Astrocyte (in vitro differentiated cells and primary cell): ENCODE measurements at regions not wholly inside any gene's neighbourhood (a gene's known extent, or its start where the extent isn't known, plus 50 kb on each side); places are given as distances from the start of the nearest gene placed in this dataset.
"Not testable (repeated sequence)": the region's sequence is repeated elsewhere in the genome, so short reads cannot be mapped to it uniquely, and the experiment has no call there.

ENCODE experiments used
- DNase-seq: peaks from one replicate; pipeline ENCODE4 v3.0.0-alpha.2; 2010; ENCODE audit warnings: low read depth
- FAIRE-seq: peaks from 2 replicates; lab custom pipeline; 2011; peaks lifted over from hg19 to GRCh38; lab: Jason Lieb, UNC
- H2AFZ ChIP-seq: 2 replicates; pipeline ENCODE4 v1.6.0; 2012; ENCODE audit warnings: low read depth, low read length, inconsistent platforms
- H3K27ac ChIP-seq: 2 replicates; pipeline ENCODE4 v1.5.1; 2011; ENCODE audit warnings: low read depth, low read length, inconsistent platforms
- H3K27me3 ChIP-seq: 2 replicates; pipeline ENCODE4 v1.6.0; 2011; ENCODE audit warnings: low read length, inconsistent platforms; ENCODE audit not compliant: insufficient read depth
- H3K36me3 ChIP-seq: 2 replicates; pipeline ENCODE4 v1.5.1; 2011; ENCODE audit warnings: low read length, inconsistent platforms; ENCODE audit not compliant: insufficient read depth
- H3K4me1 ChIP-seq: 2 replicates; pipeline ENCODE4 v1.5.1; 2011; ENCODE audit warnings: low read length, inconsistent platforms; ENCODE audit not compliant: insufficient read depth
- H3K4me2 ChIP-seq: 2 replicates; pipeline ENCODE4 v1.6.0; 2012; ENCODE audit warnings: low read length, inconsistent platforms
- H3K4me3 ChIP-seq: 2 replicates; pipeline ENCODE4 v1.5.1; 2011; ENCODE audit warnings: low read depth, mild to moderate bottlenecking, low read length, inconsistent platforms; ENCODE audit not compliant: insufficient read depth
- H3K79me2 ChIP-seq: 2 replicates; pipeline ENCODE4 v1.6.0; 2012; ENCODE audit warnings: mild to moderate bottlenecking, low read length, inconsistent platforms; ENCODE audit not compliant: insufficient read depth
- H3K9ac ChIP-seq: 2 replicates; pipeline ENCODE4 v1.6.0; 2012; ENCODE audit warnings: mild to moderate bottlenecking, low read length, inconsistent platforms
- H3K9me3 ChIP-seq: 2 replicates; pipeline ENCODE4 v1.5.1; 2012; ENCODE audit warnings: low read depth, mild to moderate bottlenecking, low read length, inconsistent platforms; ENCODE audit not compliant: insufficient read depth
- H4K20me1 ChIP-seq: 2 replicates; pipeline ENCODE4 v1.6.0; 2012; ENCODE audit warnings: low read length, inconsistent platforms; ENCODE audit not compliant: insufficient read depth
- H3K27ac Mint-ChIP-seq: one replicate; pipeline ENCODE4 v1.8.0; 2021; ENCODE audit warnings: mild to moderate bottlenecking, mixed read lengths; ENCODE audit not compliant: unreplicated experiment
- H3K27me3 Mint-ChIP-seq: one replicate; pipeline ENCODE4 v1.8.0; 2021; ENCODE audit warnings: low read depth, mixed read lengths; ENCODE audit not compliant: unreplicated experiment
- H3K36me3 Mint-ChIP-seq: one replicate; pipeline ENCODE4 v1.8.0; 2021; ENCODE audit warnings: low read depth, mixed read lengths; ENCODE audit not compliant: unreplicated experiment
- H3K4me1 Mint-ChIP-seq: one replicate; pipeline ENCODE4 v1.8.0; 2021; ENCODE audit warnings: low read depth, mixed read lengths; ENCODE audit not compliant: unreplicated experiment
- H3K4me3 Mint-ChIP-seq: one replicate; pipeline ENCODE4 v1.8.0; 2021; ENCODE audit warnings: mild to moderate bottlenecking, moderate library complexity, mixed read lengths; ENCODE audit not compliant: unreplicated experiment
- H3K9me3 Mint-ChIP-seq: one replicate; pipeline ENCODE4 v1.8.0; 2021; ENCODE audit warnings: mild to moderate bottlenecking, mixed read lengths; ENCODE audit not compliant: unreplicated experiment
- EZH2 ChIP-seq: IDR thresholded peaks from 2 replicates; pipeline ENCODE4 v1.6.1; 2012; ENCODE audit warnings: mild to moderate bottlenecking, low read length, inconsistent platforms; ENCODE audit not compliant: insufficient read depth
- TF ChIP-seq, protein P1 (sequence below): IDR thresholded peaks from 2 replicates; pipeline ENCODE4 v1.5.1; 2011; ENCODE audit warnings: low read depth, mild to moderate bottlenecking, inconsistent platforms, low read length, moderate library complexity; ENCODE audit not compliant: insufficient read depth

GRCh38 chr2:128613351-128613750, 294.7 kb upstream of the HS6ST1 start:
- TF ChIP-seq EZH2, result no peak
- TF ChIP-seq, protein P1, sequence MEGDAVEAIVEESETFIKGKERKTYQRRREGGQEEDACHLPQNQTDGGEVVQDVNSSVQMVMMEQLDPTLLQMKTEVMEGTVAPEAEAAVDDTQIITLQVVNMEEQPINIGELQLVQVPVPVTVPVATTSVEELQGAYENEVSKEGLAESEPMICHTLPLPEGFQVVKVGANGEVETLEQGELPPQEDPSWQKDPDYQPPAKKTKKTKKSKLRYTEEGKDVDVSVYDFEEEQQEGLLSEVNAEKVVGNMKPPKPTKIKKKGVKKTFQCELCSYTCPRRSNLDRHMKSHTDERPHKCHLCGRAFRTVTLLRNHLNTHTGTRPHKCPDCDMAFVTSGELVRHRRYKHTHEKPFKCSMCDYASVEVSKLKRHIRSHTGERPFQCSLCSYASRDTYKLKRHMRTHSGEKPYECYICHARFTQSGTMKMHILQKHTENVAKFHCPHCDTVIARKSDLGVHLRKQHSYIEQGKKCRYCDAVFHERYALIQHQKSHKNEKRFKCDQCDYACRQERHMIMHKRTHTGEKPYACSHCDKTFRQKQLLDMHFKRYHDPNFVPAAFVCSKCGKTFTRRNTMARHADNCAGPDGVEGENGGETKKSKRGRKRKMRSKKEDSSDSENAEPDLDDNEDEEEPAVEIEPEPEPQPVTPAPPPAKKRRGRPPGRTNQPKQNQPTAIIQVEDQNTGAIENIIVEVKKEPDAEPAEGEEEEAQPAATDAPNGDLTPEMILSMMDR, result no peak
- Mint-ChIP-seq H3K27me3 (peaks cover 29% of the 10 kb centered on the region), H3K36me3 (no peaks in the 10 kb centered on the region), H3K4me3 (no peak overlapping the region), H3K27ac (no peak overlapping the region), H3K4me1 (no peaks in the 10 kb centered on the region), H3K9me3 (peaks cover 5% of the 10 kb centered on the region)
- H3K4me1 ChIP-seq, result no peaks in the 10 kb centered on the region
- H4K20me1 ChIP-seq, result no peaks in the 10 kb centered on the region
- no peak for DNase-seq
- H2AFZ ChIP-seq, result no peak overlapping the region
- H3K27me3 ChIP-seq, result no peaks in the 10 kb centered on the region
- no peaks in the 10 kb centered on the region for H3K36me3 ChIP-seq
- no peaks in the 10 kb centered on the region for H3K79me2 ChIP-seq
- H3K4me3 ChIP-seq, result no peak overlapping the region
- H3K4me2 ChIP-seq, result no peak overlapping the region
- no peaks in the 10 kb centered on the region for H3K9me3 ChIP-seq
- no peak for FAIRE-seq
- no peak overlapping the region for H3K9ac ChIP-seq
- no peak overlapping the region for H3K27ac ChIP-seq

GRCh38 chr2:128613876-128614275, 295.2 kb upstream of the HS6ST1 start:
- Histone ChIP-seq H2AFZ (no peak overlapping the region), H3K36me3 (no peaks in the 10 kb centered on the region), H3K27ac (no peak overlapping the region), H3K79me2 (no peaks in the 10 kb centered on the region), H4K20me1 (no peaks in the 10 kb centered on the region), H3K4me2 (no peak overlapping the region), H3K9me3 (no peaks in the 10 kb centered on the region), H3K4me3 (no peak overlapping the region), H3K4me1 (no peaks in the 10 kb centered on the region), H3K9ac (no peak overlapping the region), H3K27me3 (no peaks in the 10 kb centered on the region)
- no peak for FAIRE-seq
- no peak overlapping the region for H3K27ac Mint-ChIP-seq
- peaks cover 5% of the 10 kb centered on the region for H3K9me3 Mint-ChIP-seq
- no peaks in the 10 kb centered on the region for H3K4me1 Mint-ChIP-seq
- H3K4me3 Mint-ChIP-seq, result no peak overlapping the region
- H3K36me3 Mint-ChIP-seq, result no peaks in the 10 kb centered on the region
- H3K27me3 Mint-ChIP-seq, result peaks cover 28% of the 10 kb centered on the region
- DNase-seq, result no peak
- no peak for TF ChIP-seq EZH2
- TF ChIP-seq, protein P1, result no peak

DNA sequence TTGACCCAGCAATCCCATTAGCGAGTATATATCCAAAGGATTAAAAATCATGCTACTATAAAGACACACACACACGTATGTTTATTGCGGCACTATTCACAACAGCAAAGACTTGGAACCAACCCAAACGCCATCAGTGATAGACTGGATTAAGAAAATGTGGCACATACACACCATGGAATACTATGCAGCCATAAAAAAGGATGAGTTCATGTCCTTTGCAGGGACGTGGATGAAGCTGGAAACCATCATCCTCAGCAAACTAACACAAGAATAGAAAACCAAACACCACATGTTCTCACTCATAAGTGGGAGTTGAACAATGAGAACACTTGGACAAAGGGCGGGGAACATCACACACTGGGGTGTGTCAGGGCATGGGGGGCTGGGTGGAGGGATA, 296.2 kb upstream of the HS6ST1 start:
- not testable (repeated sequence) for H2AFZ ChIP-seq, H3K4me1 Mint-ChIP-seq, H3K27ac Mint-ChIP-seq, H3K9me3 Mint-ChIP-seq, H3K36me3 Mint-ChIP-seq, H3K9ac ChIP-seq, H3K79me2 ChIP-seq, H3K27me3 ChIP-seq, H3K27ac ChIP-seq, DNase-seq, H3K36me3 ChIP-seq, H3K9me3 ChIP-seq, H3K4me1 ChIP-seq, H3K4me3 Mint-ChIP-seq, FAIRE-seq, H4K20me1 ChIP-seq, H3K4me3 ChIP-seq, H3K4me2 ChIP-seq
- H3K27me3 Mint-ChIP-seq, result peaks cover 20% of the 10 kb centered on the region
